ENCODE measurements at regions not wholly inside any gene's neighbourhood (a gene's known extent, or its start where the extent isn't known, plus 50 kb on each side); places are given as distances from the start of the nearest gene placed in this dataset.

GRCh38 chr19:28463493-28464053 is 749.4 kb downstream of the UQCRFS1 start:
- CTCF ChIA-PET = no interaction called here
- BruUV-seq (replicated peaks) = no TSS peak
- H3K4me3 ChIP-seq = no peak overlapping the region
- H3K4me1 ChIP-seq (replicated peaks; ENCODE audit: insufficient read depth) = no peaks in the 10 kb centered on the region
- intact Hi-C loops (cut with micrococcal nuclease; ENCODE audit: unreplicated experiment) = no loop called here
- no peak overlapping the region for H2AFZ ChIP-seq
- no peak overlapping the region for H3K27ac ChIP-seq
- no peaks in the 10 kb centered on the region for H3K79me2 ChIP-seq (ENCODE audit: low read depth)
- no peaks in the 10 kb centered on the region for H3F3A ChIP-seq (ENCODE audit: insufficient read depth, low read depth)
- H3K9me2 ChIP-seq (ENCODE audit: insufficient read depth) = no peaks in the 10 kb centered on the region
- POLR2A ChIA-PET (ENCODE audit: unreplicated experiment) = no interaction called here
- no peaks in the 10 kb centered on the region for H4K20me1 ChIP-seq (ENCODE audit: insufficient read depth)
- H3K9me3 ChIP-seq (ENCODE audit: insufficient read depth, low read depth) = no peaks in the 10 kb centered on the region
- TF ChIP-seq EZH2 (IDR thresholded peaks at IDR 0.05; ENCODE audit: low read depth) = no peak
- TF ChIP-seq, protein P1, sequence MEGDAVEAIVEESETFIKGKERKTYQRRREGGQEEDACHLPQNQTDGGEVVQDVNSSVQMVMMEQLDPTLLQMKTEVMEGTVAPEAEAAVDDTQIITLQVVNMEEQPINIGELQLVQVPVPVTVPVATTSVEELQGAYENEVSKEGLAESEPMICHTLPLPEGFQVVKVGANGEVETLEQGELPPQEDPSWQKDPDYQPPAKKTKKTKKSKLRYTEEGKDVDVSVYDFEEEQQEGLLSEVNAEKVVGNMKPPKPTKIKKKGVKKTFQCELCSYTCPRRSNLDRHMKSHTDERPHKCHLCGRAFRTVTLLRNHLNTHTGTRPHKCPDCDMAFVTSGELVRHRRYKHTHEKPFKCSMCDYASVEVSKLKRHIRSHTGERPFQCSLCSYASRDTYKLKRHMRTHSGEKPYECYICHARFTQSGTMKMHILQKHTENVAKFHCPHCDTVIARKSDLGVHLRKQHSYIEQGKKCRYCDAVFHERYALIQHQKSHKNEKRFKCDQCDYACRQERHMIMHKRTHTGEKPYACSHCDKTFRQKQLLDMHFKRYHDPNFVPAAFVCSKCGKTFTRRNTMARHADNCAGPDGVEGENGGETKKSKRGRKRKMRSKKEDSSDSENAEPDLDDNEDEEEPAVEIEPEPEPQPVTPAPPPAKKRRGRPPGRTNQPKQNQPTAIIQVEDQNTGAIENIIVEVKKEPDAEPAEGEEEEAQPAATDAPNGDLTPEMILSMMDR (conservative IDR thresholded peaks at IDR 0.05) = no peak
- peaks cover 25% of the 10 kb centered on the region for H3K27me3 ChIP-seq (ENCODE audit: insufficient read depth, low read depth)
- no peak for DNase-seq
- no peaks in the 10 kb centered on the region for H3K36me3 ChIP-seq (ENCODE audit: low read depth)
- H3K4me2 ChIP-seq = no peak overlapping the region

GRCh38 chr19:28457620-28458019 is 755.3 kb downstream of the UQCRFS1 start:
- Histone ChIP-seq H3K36me3 (ENCODE audit: low read depth) (no peaks in the 10 kb centered on the region), H3K27ac (no peak overlapping the region), H3K4me1 (replicated peaks; ENCODE audit: insufficient read depth) (no peaks in the 10 kb centered on the region), H3K79me2 (ENCODE audit: low read depth) (no peaks in the 10 kb centered on the region), H3K4me2 (no peak overlapping the region), H4K20me1 (ENCODE audit: insufficient read depth) (no peaks in the 10 kb centered on the region), H3K27me3 (ENCODE audit: insufficient read depth, low read depth) (peaks cover 18% of the 10 kb centered on the region; the same call in 1 of the 2 replicates), H3K4me3 (no peak overlapping the region), H2AFZ (no peak overlapping the region), H3F3A (ENCODE audit: insufficient read depth, low read depth) (no peaks in the 10 kb centered on the region), H3K9me2 (ENCODE audit: insufficient read depth) (no peaks in the 10 kb centered on the region), H3K9me3 (ENCODE audit: insufficient read depth, low read depth) (no peaks in the 10 kb centered on the region)
- BruUV-seq (replicated peaks) = no TSS peak
- DNase-seq = no peak
- intact Hi-C loops (cut with micrococcal nuclease; ENCODE audit: unreplicated experiment) = no loop called here
- ChIA-PET POLR2A (ENCODE audit: unreplicated experiment) (no interaction called here), CTCF (no interaction called here)
- TF ChIP-seq EZH2 (IDR thresholded peaks at IDR 0.05; ENCODE audit: low read depth) = no peak
- TF ChIP-seq, protein P1 (conservative IDR thresholded peaks at IDR 0.05) = no peak

- TF ChIP-seq, protein P1 (conservative IDR thresholded peaks at IDR 0.05) = no peak
- CTCF ChIA-PET = no interaction called here
Measured at GRCh38 chr19:28456708-28457320, 756.1 kb downstream of the UQCRFS1 start.

More at GRCh38 chr19:28456708-28457320, 756.1 kb downstream of the UQCRFS1 start:
- no TSS peak for BruUV-seq (replicated peaks)
- intact Hi-C loops (cut with micrococcal nuclease; ENCODE audit: unreplicated experiment) = no loop called here
- Histone ChIP-seq H3F3A (ENCODE audit: insufficient read depth, low read depth) (no peaks in the 10 kb centered on the region), H3K79me2 (ENCODE audit: low read depth) (no peaks in the 10 kb centered on the region), H2AFZ (no peak overlapping the region), H4K20me1 (ENCODE audit: insufficient read depth) (no peaks in the 10 kb centered on the region), H3K36me3 (ENCODE audit: low read depth) (no peaks in the 10 kb centered on the region), H3K27ac (no peak overlapping the region), H3K9me3 (ENCODE audit: insufficient read depth, low read depth) (no peaks in the 10 kb centered on the region), H3K9me2 (ENCODE audit: insufficient read depth) (no peaks in the 10 kb centered on the region), H3K4me1 (replicated peaks; ENCODE audit: insufficient read depth) (no peaks in the 10 kb centered on the region), H3K27me3 (ENCODE audit: insufficient read depth, low read depth) (peaks cover 16% of the 10 kb centered on the region; the same call in 1 of the 2 replicates), H3K4me2 (no peak overlapping the region), H3K4me3 (no peak overlapping the region)
- POLR2A ChIA-PET (ENCODE audit: unreplicated experiment) = no interaction called here
- DNase-seq = no peak

Data from PC-9 (cell line).